Omental fat pad (tissue), 3 donors: ENCODE measurements at regions not wholly inside any gene's neighbourhood (a gene's known extent, or its start where the extent isn't known, plus 50 kb on each side); places are given as distances from the start of the nearest gene placed in this dataset.

Source experiments
- ATAC-seq: fragments of 150-250 bp; one replicate; pipeline ENCODE4 v1.9.1; 2016; ENCODE audit warnings: mild to moderate bottlenecking, moderate library complexity; ENCODE audit not compliant: low FRiP score
- DNase-seq: peaks from one replicate; pipeline ENCODE4 v3.0.0-alpha.2; 2019; ENCODE audit warnings: low spot score
- CTCF ChIP-seq, 3 donors: fragments of 450-650 bp; IDR thresholded peaks; one replicate each; pipeline ENCODE4 v1.5.1; 2016 to 2017; ENCODE audit warnings: antibody characterized with exemption in 3 of 3, mild to moderate bottlenecking in 3 of 3, moderate library complexity in 2 of 3

GRCh38 chr1:57633056-57633455 lies 209.2 kb upstream of the DAB1 start:
- DNase-seq: no peak
- TF ChIP-seq CTCF (IDR thresholded peaks at IDR 0.05): no peak
- no peak for ATAC-seq

GRCh38 chr1:57632401-57632800 lies 208.5 kb upstream of the DAB1 start:
- no peak for ATAC-seq
- no peak for DNase-seq
- TF ChIP-seq CTCF (IDR thresholded peaks at IDR 0.05): no peak

GRCh38 chr1:57627612-57628011 lies 203.8 kb upstream of the DAB1 start:
- no peak for ATAC-seq
- TF ChIP-seq CTCF (IDR thresholded peaks at IDR 0.05): no peak
- DNase-seq: no peak

GRCh38 chr1:57623791-57624538 lies 200.1 kb upstream of the DAB1 start:
- ATAC-seq (no peak), DNase-seq (no peak)
- no peak for TF ChIP-seq CTCF (IDR thresholded peaks at IDR 0.05)

GRCh38 chr1:57623039-57623790 lies 199.4 kb upstream of the DAB1 start:
- ATAC-seq (no peak), DNase-seq (no peak)
- no peak for TF ChIP-seq CTCF (IDR thresholded peaks at IDR 0.05)

- no peak for DNase-seq
- no peak for TF ChIP-seq CTCF (IDR thresholded peaks at IDR 0.05)
- ATAC-seq: no peak
Measured at GRCh38 chr1:57621776-57622175, 197.9 kb upstream of the DAB1 start.

GRCh38 chr1:57620605-57621004 lies 196.7 kb upstream of the DAB1 start:
- DNase-seq (no peak), ATAC-seq (no peak)
- TF ChIP-seq CTCF (IDR thresholded peaks at IDR 0.05): no peak
